Neural progenitor cell (in vitro differentiated cells): ENCODE measurements at regions not wholly inside any gene's neighbourhood (a gene's known extent, or its start where the extent isn't known, plus 50 kb on each side); places are given as distances from the start of the nearest gene placed in this dataset.

Experiments
- CTCF ChIP-seq: fragments of 200-600 bp; sonication (generic); IDR thresholded peaks from 2 replicates; pipeline ENCODE4 v1.5.1; 2017; ENCODE audit warnings: antibody characterized with exemption, mild to moderate bottlenecking
- EZH2 ChIP-seq: fragments of 200-600 bp; sonication (generic); IDR thresholded peaks from 2 replicates; pipeline ENCODE4 v1.6.1; 2017; ENCODE audit warnings: antibody characterized with exemption, mild to moderate bottlenecking, moderate library complexity
- EZH2phosphoT487 ChIP-seq: fragments of 200-600 bp; sonication (generic); IDR thresholded peaks from 2 replicates; pipeline ENCODE4 v1.6.1; 2017; ENCODE audit warnings: antibody characterized with exemption

- TF ChIP-seq CTCF (no peak), EZH2 (no peak), EZH2phosphoT487 (no peak)
Observed at GRCh38 chr12:59401862-59402261, 194.0 kb upstream of the SLC16A7 start.
